UCSD-AML1 (cell line): ENCODE measurements at regions not wholly inside any gene's neighbourhood (a gene's known extent, or its start where the extent isn't known, plus 50 kb on each side); places are given as distances from the start of the nearest gene placed in this dataset.
A peak's percentile ranks its signal among the peaks of the same experiment; 100 is the strongest.

Source experiments
- DNase-seq: peaks from one replicate; lab custom pipeline; 2025; ENCODE audit not compliant: unreplicated experiment; lab: John Stamatoyannopoulos, UW

DNA sequence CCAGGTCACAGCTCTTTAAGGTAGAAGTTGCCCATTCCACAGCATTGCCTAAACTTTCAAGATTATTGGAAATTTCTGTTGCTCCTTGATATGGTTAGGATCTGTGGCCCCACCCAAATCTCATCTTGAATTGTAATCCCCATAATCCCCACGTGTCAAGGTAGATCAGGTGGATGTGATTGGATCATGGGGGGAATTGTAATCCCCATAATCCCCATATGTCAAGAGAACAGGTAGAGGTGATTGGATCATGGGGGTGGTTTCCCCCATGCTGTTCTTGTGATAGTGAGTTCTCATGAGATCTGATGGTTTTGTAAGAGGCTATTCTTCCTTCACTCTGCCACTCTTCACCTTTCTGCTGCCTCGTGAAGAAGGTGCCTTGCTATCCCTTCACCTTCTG is 327.4 kb upstream of the MAP3K7 start:
- no peak for DNase-seq

DNA sequence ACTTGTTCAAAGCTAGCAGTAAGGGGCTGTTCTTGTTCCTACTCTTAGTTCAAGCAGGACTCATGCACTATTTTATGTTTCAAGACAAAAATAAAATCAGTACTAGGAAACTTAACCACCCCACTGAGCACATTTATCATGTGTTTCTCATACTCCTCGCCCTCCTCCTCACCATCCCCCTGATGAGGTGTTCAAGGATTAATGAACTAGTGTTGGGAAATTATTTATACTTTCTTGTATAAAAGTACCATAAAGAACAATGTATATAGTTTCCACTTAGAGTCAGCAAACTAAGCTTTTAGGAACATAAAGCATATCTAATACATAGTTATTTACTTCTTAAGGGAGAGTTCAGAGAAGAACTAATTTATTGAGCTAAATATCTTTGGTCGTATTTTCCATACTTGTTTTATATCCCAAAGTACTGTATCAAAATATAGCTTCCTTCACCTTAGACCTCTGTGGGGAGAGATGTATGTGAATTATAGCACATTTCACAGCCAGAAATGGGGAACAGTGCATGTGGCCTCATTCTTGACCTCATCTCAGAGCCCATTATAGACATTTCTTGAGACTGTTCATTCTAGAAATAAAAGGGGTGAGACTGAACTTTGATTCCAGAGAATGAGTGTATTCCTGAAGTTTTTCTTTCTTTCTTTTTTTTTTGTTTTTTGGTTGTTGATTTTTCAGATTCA is 326.5 kb upstream of the MAP3K7 start:
- no peak for DNase-seq

DNA sequence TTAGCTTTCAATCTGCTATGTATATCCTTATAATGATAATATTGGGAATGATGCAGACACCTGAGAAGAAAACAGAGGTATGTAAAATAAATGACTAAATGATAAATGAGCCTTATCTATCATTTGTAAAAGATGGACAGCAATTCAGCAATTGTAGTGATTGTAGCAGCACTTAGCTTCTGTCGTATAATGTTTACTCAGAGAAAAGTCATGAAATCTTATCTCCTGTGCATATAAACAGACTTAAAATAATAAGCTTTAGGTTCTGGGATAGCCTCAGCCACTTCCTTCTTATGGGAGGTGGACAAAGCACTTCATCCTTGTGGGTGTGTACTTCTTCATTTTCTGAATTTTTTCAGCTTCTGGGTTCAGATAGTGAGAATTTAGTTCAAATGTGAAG is 324.8 kb upstream of the MAP3K7 start:
- DNase-seq: no peak

DNA sequence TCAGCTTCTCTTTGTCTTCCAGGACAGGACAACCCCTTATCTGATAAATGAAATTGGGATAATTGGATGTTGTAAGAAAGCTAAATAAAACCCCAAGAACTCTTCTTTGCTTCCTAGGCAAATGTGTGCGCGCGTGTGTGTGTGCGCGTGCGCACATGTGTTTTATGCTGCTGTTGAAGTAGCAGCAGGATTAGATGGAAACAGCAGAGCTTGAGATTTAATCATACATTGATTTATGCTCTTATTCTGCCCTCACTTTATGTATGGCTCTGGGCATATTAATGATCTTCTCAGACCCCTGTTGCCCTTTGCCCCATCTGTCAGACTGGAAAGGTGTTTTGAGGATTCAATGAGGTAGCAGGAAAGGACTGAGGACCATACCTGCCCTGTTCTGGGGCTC is 324.0 kb upstream of the MAP3K7 start:
- DNase-seq: no peak

DNA sequence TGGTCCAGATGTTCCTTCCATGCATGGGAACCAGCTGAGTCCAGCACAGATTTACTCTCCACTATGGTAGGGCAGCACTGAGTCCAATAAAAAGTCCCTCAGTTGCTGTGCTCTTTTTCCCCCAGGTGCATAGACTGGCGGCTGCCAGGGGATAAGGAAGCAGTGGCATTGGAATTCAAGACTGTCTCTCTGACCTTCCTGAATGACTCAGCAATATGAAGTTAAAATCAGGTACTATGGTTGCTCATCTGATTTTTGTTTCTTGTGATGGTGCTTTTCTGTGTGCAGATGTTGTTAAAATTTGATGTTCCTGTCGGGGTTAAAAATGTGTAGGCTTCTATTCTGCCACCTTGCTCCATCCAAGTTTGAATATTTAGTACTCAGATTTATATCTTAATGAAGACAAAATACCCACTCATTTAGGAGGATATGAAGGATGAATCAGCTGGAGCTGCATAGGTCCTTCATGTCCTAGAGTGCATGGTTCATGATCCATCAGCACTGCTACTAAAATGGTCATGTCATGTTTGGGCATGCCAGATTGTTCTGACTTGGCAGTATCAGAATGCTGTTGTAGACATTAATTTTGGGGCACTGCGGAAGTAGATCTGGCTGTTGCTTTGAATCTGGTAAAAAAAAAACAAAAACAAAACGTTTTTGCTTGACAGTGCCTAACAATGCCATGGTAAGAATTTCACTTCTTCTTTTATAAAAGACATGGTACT is 321.2 kb upstream of the MAP3K7 start:
- no peak for DNase-seq

DNA sequence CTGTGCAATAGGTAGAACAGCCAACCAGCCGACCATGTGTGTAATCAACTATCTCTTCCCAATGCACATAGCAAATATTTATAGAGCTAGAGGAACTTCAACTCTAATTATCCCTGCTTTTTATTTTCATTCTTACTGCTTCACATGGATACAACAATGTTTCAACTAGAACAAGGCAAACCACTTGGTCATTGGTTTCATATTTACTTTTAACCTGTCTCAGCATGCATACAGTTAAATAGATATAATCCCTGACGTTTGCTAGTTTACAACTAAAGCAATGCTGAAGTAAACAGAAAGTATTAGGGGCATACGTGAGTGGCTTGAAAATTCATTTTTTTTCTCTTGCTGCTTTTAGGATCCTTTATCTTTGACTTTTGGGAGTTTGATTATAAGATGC is 318.5 kb upstream of the MAP3K7 start:
- DNase-seq: no peak

DNA sequence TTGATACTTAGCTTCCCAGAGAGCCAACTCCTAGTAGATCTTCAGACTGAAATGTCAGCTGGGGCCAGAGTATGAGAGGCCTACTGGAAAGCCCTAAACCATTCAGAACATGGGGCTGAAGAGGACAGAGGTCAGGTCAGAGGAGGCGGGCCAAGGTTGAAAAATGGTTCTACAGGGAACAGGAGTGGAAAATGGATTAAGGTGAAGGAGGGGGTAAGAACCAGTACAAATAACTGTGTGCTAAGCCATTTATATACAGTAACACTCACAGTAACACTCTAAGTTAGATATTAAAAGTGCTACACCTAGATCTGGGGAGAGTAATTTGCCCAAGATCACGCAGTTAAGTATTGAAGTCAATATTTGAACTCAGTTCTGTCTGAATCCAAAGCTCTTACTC is 313.2 kb upstream of the MAP3K7 start:
- no peak for DNase-seq

DNA sequence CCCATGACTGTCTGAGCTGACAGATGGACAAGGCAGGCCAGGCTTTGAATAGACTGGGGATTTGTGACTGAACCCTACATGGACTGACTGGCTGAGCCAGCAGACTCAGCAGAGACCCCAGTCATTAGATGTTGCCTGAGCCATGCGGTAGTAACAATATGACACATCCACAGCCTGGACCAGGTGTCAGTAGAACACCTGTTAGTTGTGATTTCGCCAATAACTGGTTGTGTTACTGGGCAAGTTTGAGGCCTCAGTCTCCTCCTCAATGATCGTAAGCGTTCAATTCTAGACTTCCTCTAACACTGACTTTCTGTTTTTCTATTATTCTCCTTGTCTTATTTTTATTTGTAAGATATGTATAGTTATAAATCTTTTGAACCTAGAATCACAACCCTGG is 311.9 kb upstream of the MAP3K7 start:
- no peak for DNase-seq

DNA sequence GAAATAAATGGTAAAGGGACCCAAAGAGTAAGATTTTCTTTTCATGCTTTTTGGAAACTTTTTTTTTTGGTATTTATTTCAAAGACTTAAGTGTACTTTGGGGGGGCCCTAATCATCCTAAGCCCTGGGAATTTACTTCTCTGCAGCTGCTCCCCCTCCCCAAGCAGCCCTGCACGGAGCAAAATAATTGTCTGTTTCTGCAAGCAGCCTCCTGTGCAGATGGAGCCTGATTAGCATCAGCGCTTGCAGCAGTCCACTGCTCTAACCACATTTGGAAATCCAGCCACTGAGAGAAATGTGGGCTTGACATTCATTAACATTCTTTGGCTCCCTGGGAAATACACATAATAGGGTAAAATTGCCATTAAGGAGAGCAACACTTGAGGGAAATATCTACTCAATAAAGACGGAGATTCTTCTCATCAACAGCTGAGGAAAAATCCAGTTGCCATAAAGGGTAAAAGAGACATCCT is 309.2 kb upstream of the MAP3K7 start:
- DNase-seq: no peak

DNA sequence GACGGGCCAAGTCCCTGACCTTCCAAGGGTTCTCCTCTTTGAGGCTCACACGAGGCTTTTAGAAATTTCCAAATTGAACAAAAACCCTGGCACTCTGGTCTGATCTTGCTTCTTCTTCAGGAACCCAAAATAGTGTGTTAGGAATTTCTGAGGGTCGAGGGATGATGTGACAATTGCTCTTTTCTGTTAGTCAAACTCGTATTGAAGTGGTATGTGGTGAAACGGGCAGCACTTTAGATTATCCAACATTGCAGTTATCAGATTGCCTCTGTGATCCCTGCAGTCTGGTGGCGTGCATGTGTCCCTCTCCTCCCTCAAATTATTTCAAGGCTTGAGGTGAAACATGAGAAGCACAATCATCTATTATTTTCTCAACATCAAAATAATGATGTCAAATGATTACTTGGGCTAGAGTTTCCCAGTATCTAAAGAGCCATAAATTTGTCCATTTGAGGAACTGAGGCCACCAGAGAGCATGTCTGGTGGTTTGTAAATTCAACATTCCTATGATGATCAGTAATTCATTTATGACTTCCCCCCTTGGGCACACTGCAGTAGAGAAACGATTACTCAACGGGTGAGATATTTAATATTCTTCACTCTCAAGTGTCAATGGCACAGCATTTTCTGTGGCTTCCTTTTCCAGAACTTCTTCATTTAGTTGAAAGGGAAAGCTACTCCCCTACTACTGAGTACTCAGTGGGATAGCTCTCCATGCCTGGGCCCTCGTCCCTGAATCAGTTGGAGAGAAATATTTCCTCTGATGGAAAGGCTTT is 308.6 kb upstream of the MAP3K7 start:
- no peak for DNase-seq

DNA sequence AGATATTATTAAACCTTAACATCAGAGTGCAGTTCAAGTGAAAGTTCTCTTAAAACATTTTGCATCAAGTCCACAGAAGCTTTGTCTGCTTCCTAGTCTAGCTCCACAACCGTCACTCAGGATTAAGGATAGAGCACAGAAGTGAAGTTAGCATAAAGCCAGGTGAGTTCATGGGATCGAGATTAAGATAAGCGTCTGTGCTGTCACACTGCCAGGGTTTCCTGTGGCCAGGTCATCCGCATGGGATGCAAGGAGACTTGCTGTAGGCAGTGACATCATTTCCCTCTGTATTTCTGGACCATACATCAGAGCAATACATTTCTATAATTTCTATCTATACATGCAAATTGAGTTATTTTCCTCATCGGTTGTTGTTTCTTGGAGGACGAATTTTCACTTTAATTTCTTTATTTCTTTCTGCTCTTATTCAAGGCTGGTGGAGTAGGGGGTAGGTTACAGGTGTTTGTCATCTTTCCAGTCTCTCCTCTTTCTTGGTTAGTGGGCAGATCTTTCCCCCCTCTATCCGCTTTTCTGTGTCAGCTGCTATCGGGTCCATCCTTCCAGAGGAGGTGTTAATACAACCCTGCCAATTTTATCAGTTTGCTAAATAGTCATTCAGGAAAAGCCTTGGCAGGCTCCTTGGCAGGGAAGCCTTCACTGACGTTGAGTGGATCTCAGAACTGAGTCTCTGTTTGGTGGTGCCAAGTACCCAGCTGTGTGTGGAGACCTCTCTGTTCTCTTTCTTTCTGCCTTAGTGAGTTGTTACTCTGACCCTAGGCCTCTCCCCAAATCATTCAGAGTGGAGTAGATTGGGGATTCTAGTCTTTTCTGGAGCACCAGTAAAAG is 307.6 kb upstream of the MAP3K7 start:
- no peak for DNase-seq

DNA sequence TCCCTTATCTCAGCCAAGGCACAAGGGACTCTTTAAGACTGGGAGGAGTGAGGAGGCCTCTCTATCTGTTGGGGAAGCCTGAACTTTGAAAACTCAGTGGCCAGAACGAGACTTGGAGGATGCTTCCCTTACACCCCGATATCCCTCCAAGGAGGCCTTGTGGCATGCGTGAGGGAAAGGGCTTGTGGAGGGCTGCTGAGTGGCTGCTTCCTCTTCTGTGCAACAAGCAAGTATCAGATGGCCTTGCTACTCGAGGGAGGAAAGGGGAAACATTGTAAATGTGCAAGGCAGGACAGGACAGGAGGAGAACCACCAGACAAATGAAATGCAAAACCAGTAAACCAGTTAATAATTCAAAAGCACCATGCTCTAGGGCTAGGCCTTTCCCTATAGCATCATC is 306.5 kb upstream of the MAP3K7 start:
- peak; percentile 44 for DNase-seq

DNA sequence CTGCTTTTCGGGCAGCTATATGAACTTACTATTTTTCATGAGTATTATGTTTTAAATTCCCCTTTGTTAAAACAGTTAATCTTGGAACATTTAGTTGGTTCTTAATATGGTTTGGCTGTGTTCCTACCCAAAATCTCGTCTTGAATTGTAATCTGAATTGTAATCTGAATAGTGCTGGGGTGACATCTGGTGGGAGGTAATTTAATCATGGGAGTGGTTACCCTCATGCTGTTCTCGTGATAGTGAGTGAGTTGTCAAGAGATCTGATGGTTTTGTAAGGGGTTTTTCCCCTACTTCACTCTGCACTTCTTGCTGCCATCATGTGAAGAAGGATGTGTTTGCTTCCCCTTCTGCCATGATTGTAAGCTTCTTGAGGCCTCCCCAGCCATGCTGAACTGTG is 305.4 kb upstream of the MAP3K7 start:
- DNase-seq: no peak

DNA sequence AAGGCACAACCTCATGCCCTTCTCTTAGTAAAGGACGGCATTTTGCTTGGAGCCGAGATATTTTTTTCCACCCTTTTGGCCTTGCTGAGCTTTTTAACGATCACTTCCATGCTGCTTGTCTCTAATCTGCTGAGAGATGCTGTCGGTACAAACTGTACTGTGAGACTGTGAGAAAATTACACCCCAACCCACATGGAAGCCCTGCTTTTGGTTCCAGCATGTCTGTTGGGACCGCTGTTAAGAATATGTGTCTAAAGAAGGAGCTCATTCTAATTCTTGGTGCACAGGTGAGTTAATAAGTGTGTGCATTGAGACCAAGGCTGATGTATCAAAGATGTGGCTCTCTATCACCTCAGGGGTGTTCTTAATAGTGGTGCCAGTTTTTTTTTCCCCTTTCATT is 304.5 kb upstream of the MAP3K7 start:
- DNase-seq: no peak

DNA sequence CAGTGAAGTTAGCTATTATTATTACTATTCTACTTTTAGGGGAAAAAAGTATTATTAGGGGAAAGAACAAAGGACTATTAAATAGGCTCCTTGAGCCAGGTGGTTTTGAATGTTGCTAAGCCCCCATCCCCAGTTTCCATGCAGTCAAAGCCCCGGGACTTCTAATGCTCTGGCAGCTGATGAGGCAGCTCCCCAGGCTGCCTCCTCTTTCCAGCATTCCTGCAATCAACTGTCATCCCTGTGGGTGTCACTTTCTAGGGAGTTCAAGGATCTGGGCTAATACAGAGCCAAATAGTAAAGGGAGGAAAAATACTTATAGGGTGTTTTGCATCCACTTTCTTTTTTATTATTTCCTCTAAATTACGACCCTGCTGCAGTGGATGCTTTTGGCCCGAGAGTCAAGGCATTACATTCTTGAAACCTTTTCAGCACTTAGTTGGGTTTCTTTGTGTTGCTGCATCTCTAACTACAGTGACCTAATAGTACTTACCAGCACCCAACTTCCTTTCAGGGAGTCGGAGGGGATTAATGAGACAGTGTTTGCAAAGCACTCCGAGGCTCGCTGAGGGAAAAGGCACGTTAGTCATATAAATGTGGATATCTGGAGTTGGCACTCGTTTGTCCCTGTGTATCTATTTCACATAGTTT is 303.9 kb upstream of the MAP3K7 start:
- DNase-seq: no peak

DNA sequence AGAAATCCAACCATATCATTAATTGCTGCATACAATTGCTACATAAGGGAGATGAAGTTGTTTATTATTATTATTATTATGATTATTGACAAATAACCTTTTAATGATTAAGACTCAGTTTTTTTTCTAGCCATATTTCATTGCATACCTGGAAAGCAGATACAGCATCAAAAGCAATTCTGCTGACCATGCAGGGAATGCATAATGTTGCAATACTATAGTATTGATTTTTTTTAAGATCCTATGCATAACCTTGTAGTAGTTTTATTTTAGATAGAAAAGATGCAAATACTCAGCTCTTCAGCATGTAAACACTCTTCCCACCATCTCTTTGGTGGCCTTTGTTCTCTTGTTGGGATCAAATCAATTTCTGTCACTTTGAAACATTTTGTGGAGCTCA is 300.9 kb upstream of the MAP3K7 start:
- no peak for DNase-seq

DNA sequence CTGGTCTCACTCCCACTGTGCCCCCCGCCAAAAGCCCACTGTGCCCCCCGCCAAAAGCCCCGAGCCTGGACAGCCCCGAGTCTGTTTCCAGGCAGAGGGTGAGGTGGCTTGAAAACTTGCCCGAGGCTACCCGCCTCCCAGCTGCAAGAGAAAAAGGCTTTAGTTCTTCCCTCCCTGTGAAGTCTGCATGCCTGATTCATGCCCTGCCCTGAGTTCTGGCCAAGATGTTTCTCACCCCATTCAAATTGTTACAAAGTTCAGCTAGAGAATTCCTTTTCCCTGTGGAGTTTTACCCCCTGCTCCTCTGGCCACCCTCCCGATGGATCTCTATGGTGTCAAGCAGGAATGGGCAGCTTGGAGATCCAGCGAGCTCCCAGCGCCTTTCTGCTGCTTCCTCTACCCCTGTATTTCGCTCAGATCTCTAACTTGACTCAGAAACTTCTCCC is 298.8 kb upstream of the MAP3K7 start:
- no peak for DNase-seq

DNA sequence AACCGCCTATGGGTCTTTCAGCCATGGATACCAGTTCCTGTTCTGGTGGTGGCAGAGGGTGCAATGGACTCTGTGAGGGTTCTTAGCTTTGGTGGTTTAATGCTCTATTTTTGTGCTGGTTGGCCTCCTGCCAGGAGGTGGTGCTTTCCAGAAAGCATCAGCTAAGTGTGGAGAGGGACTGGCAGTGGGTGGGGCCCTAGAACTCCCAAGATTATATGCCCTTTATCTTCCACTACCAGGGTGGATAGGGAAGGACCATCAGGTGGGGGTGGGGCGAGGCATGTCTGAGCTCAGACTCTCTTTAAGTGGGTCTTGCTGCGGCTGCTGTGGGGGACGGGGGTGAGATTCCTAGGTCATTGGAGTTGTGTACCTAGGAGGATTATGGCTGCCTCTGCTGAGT is 298.3 kb upstream of the MAP3K7 start:
- DNase-seq: peak; percentile 19

DNA sequence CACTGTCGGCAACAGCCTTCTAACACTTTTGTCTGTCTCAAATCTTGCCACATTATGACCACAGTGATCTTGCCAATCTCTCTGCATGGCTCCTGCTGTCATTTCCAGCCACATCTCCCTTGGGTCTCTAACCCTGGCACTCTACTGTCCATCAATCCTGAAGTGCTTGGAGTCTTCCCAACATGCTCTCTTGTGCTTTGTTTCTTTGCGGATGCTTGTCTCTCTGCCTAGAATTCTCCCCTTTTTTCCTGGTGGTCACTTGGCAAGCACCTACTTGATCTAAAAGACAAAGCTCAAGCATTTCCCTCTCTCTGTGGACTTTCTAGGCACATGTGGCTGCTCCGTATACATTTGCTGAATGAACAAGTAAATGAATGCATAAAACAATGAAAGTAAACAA is 290.7 kb upstream of the MAP3K7 start:
- DNase-seq: no peak

DNA sequence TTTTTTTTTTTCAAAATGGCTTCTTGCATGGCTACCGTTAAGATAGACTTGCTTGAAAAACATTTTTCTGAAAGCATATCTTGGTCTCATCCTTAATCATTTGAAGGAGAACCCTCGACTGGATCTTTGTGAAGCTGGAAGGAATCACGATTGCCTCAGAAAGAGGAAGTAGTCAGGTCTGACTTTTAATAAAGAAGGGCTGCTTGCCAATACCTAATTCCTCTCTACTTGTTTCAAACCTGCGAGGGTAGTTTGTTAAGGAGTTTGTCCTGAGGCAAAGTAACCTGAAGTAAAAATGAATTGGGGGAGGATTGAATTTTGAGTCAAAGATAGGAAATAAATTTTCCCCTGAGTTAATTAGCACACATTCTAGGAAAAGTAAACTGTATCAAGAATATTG is 288.1 kb upstream of the MAP3K7 start:
- no peak for DNase-seq

DNA sequence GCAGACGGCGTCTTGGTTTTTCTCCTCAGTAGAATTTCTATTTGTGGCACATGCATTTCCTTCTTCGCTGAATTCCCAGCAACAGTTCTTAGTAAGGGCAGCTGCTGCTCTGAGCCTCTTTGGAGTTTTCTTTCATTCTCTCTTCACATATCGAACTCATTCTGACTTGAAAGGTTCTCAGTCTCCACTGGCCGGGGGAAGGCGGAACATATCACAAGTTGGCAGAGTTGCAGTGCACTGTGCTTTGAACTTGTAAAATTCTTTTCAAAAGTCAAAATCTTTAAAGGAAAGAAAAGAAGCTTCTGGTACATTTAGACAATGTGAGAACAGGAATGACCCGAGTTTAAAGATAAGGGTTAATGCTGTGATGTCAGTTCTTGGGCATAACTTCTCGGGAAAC is 286.1 kb upstream of the MAP3K7 start:
- DNase-seq: no peak
